ENCODE measurements at regions not wholly inside any gene's neighbourhood (a gene's known extent, or its start where the extent isn't known, plus 50 kb on each side); places are given as distances from the start of the nearest gene placed in this dataset.

DNA sequence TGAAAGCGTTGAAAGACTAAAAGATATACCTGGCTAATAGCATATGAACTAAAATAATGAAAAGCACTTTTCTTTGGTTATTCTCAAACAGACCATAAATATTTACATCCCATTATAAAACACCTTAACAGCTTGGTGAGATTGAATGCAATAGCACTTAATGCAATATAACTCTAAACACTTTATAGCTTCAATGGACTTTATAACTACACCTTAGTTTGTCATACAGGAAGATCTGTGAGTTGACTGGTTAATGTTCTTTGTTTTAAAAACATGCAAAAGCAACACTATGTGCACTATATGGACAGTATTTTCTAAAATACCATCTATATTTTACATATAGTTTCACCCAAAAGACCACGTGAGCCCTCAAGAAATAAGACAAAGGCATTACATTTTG lies 353.3 kb upstream of the ACVR2A start:
- Histone ChIP-seq H3K4me3 (no peak overlapping the region), H3K36me3 (no peaks in the 10 kb centered on the region), H3K27ac (no peak overlapping the region), H3K27me3 (no peaks in the 10 kb centered on the region), H3K4me1 (no peaks in the 10 kb centered on the region), H3K9me3 (no peaks in the 10 kb centered on the region)
- no peak for TF ChIP-seq CTCF (IDR thresholded peaks at IDR 0.05)
- TF ChIP-seq POLR2A (IDR thresholded peaks at IDR 0.05) = no peak
- TF ChIP-seq EP300 (IDR thresholded peaks at IDR 0.05) = no peak
- TF ChIP-seq POLR2AphosphoS5 (IDR thresholded peaks at IDR 0.05) = no peak
- intact Hi-C loops (cut with DNase I) = no loop called here
- 38 to 79% methylated on average over 2 of the region's 2 CpGs for WGBS, 2 donors
- DNase-seq = no peak

DNA sequence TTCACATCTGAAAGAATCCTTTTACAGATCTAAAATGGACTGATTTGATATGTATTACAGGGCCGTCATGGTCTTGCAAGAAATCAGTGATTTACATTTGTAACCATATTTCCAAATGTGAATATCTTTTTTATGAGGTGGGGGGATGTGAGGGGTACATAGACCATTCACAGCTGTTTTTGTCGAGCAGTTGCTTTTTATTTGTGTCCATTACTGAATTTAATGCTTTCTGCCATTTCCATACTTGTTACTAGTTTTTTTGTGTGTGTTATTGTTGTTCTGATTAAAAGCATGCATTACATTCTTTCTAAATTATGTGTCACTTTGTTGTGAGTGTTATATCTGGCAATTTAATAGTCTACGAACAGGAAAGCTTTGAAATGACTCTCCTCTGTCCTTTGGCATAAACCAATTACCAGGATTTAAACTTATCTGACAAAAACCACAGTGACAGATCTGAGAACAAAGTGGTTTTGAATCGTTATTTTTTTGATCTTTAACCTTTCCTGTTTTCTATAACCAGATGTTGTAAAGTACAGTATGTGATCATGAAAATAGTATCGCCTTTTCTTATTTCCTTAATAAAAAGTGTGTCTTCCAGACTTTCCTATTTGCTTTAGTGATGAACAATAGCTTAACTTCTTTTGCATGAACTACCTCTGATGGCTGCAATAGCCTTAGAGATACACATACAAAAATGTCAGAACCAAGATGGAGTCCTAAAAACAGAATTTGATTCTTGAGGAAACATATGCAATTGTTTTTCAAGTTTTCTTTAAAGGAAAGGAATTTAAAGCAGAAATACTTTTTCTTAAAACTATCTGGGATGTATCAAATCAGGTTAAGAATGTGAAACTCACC lies 354.2 kb upstream of the ACVR2A start:
- no peaks in the 10 kb centered on the region for H3K27me3 ChIP-seq
- no peak overlapping the region for H3K27ac ChIP-seq
- H3K9me3 ChIP-seq = no peaks in the 10 kb centered on the region
- no peaks in the 10 kb centered on the region for H3K36me3 ChIP-seq
- DNase-seq = no peak
- no peak overlapping the region for H3K4me3 ChIP-seq
- no peak for TF ChIP-seq CTCF (IDR thresholded peaks at IDR 0.05)
- no peak for TF ChIP-seq EP300 (IDR thresholded peaks at IDR 0.05)
- TF ChIP-seq POLR2AphosphoS5 (IDR thresholded peaks at IDR 0.05) = no peak
- no peak for TF ChIP-seq POLR2A (IDR thresholded peaks at IDR 0.05)
- intact Hi-C loops (cut with DNase I) = no loop called here
- WGBS, 2 donors = 43 to 47% methylated on average over 5 of the region's 5 CpGs
- H3K4me1 ChIP-seq = no peaks in the 10 kb centered on the region

- WGBS, 2 donors = 93% methylated on average over 3 of the region's 3 CpGs
- Histone ChIP-seq H3K27me3 (no peaks in the 10 kb centered on the region), H3K27ac (no peak overlapping the region), H3K9me3 (no peaks in the 10 kb centered on the region), H3K36me3 (no peaks in the 10 kb centered on the region), H3K4me3 (no peak overlapping the region), H3K4me1 (no peaks in the 10 kb centered on the region)
- no peak for TF ChIP-seq CTCF (IDR thresholded peaks at IDR 0.05)
- no peak for TF ChIP-seq POLR2AphosphoS5 (IDR thresholded peaks at IDR 0.05)
- TF ChIP-seq POLR2A (IDR thresholded peaks at IDR 0.05) = no peak
- no peak for TF ChIP-seq EP300 (IDR thresholded peaks at IDR 0.05)
- intact Hi-C loops (cut with DNase I) = no loop called here
- no peak for DNase-seq
Observed at GRCh38 chr2:147488472-147488871, 356.4 kb upstream of the ACVR2A start.

DNA sequence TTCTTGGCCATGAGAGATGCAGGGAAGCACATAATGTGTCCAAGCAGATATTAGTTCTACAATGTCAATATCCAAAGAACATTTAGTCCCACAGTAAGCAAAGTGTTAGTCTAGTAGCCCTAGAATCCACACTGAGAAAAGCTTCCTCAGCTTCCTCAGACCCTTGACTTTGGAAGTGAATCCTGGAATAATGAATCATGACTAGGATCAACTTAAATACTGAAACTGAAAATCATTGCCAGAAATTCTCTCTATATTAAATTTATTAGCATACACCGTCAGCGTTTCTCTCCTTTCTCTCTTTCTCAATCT lies 356.9 kb upstream of the ACVR2A start:
- intact Hi-C loops (cut with DNase I) = no loop called here
- H3K4me3 ChIP-seq = no peak overlapping the region
- 92 to 96% methylated on average over 2 of the region's 2 CpGs for WGBS, 2 donors
- no peaks in the 10 kb centered on the region for H3K9me3 ChIP-seq
- H3K36me3 ChIP-seq = no peaks in the 10 kb centered on the region
- TF ChIP-seq CTCF (IDR thresholded peaks at IDR 0.05) (no peak), POLR2A (IDR thresholded peaks at IDR 0.05) (no peak), EP300 (IDR thresholded peaks at IDR 0.05) (no peak), POLR2AphosphoS5 (IDR thresholded peaks at IDR 0.05) (no peak)
- no peak for DNase-seq
- H3K4me1 ChIP-seq = no peaks in the 10 kb centered on the region
- no peak overlapping the region for H3K27ac ChIP-seq
- no peaks in the 10 kb centered on the region for H3K27me3 ChIP-seq

Measured in sigmoid colon (tissue), 6 donors.